RWPE2 (cell line): ENCODE measurements at regions not wholly inside any gene's neighbourhood (a gene's known extent, or its start where the extent isn't known, plus 50 kb on each side); places are given as distances from the start of the nearest gene placed in this dataset.

Experiments used
- ATAC-seq: fragments of 200-7000 bp; cut with Tn5 transposase; 3 replicates; pipeline ENCODE4 v1.9.1; 2021; ENCODE audit warnings: low read depth
- DNase-seq: peaks from one replicate; pipeline ENCODE4 v3.0.0-alpha.2; 2020; ENCODE audit warnings: low spot score
- H3K27ac ChIP-seq: fragments of 450-650 bp; 2 replicates; pipeline ENCODE4 v1.5.1; 2017; ENCODE audit warnings: mild to moderate bottlenecking; ENCODE audit not compliant: poor library complexity, severe bottlenecking
- H3K27me3 ChIP-seq: fragments of 250-450 bp; sonication (Bioruptor Pico); 2 replicates; pipeline ENCODE4 v1.5.1; 2021; ENCODE audit warnings: mild to moderate bottlenecking, moderate library complexity; ENCODE audit not compliant: insufficient read depth, poor library complexity, severe bottlenecking
- H3K36me3 ChIP-seq: fragments of 250-450 bp; sonication (Bioruptor Pico); 2 replicates; pipeline ENCODE4 v1.5.1; 2020; ENCODE audit warnings: low read depth, mild to moderate bottlenecking, moderate library complexity
- H3K4me1 ChIP-seq: fragments of 250-450 bp; sonication (Bioruptor Pico); 2 replicates; pipeline ENCODE4 v1.5.1; 2021; ENCODE audit warnings: mild to moderate bottlenecking, moderate library complexity; ENCODE audit not compliant: insufficient read depth, poor library complexity, severe bottlenecking
- H3K4me3 ChIP-seq: fragments of 250-450 bp; sonication (Bioruptor Pico); 2 replicates; pipeline ENCODE4 v1.5.1; 2021; ENCODE audit warnings: mild to moderate bottlenecking, moderate library complexity; ENCODE audit not compliant: severe bottlenecking
- H3K9me3 ChIP-seq: fragments of 250-450 bp; sonication (Bioruptor Pico); 2 replicates; pipeline ENCODE4 v1.5.1; 2021; ENCODE audit warnings: mild to moderate bottlenecking, moderate library complexity; ENCODE audit not compliant: severe bottlenecking
- CTCF ChIP-seq: fragments of 450-650 bp; IDR thresholded peaks from one replicate; pipeline ENCODE4 v1.5.1; 2017; ENCODE audit warnings: mild to moderate bottlenecking, moderate library complexity; ENCODE audit not compliant: poor library complexity, severe bottlenecking

GRCh38 chr14:39740454-39740853 lies 308.2 kb upstream of the FBXO33 start:
- ATAC-seq, result no peak; the same call in 2 of the 3 replicates
- no peaks in the 10 kb centered on the region for H3K4me1 ChIP-seq
- no peaks in the 10 kb centered on the region for H3K36me3 ChIP-seq
- H3K27me3 ChIP-seq, result no peaks in the 10 kb centered on the region
- DNase-seq, result no peak
- H3K27ac ChIP-seq, result no peak overlapping the region
- no peak for TF ChIP-seq CTCF
- no peaks in the 10 kb centered on the region for H3K9me3 ChIP-seq
- no peak overlapping the region for H3K4me3 ChIP-seq

DNA sequence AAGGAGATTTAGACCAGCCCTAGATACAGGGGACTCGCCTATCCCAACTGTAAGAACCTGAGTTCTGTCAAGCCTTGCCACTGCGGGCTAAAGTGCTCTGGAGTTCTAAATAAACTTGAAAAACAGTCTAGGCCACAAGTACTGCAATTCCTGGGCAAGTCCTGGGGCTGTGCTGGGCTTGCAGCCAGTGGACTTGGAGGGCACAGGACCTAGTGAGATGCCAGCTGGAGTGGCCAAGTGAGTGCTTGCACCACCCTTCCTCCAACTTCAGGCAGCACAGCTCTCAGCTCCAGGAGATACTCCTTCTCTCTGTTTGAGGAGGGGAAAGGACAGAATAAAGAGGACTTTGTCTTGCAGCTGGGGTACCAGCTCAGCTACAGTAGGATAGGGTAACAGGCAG lies 307.6 kb upstream of the FBXO33 start:
- DNase-seq (no peak), ATAC-seq (no peak)
- Histone ChIP-seq H3K27ac (no peak overlapping the region), H3K4me1 (no peaks in the 10 kb centered on the region), H3K36me3 (no peaks in the 10 kb centered on the region), H3K4me3 (no peak overlapping the region), H3K9me3 (no peaks in the 10 kb centered on the region), H3K27me3 (no peaks in the 10 kb centered on the region)
- TF ChIP-seq CTCF, result no peak

DNA sequence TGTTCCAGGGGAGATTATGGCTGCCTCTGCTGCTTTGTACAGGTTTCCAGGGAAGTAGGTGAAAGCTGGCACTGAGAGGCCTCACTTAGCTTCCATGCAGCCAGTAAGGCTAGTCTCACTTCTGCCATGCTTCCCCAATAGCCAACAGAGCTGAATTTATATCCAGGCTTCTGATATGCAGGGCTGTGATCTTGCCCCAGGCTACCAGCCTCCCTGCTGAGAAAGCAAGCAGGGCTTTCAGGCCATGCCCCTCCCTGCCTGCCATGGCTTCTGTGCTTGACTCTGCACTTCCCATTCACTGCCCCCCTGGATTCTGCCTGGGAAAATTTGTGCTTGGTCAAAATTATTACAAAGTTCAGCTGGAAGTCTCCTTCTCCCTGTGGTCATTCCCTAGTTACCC lies 302.1 kb upstream of the FBXO33 start:
- H3K4me3 ChIP-seq, result no peak overlapping the region
- H3K9me3 ChIP-seq, result no peaks in the 10 kb centered on the region
- H3K4me1 ChIP-seq, result no peaks in the 10 kb centered on the region
- no peak overlapping the region for H3K27ac ChIP-seq
- TF ChIP-seq CTCF, result no peak
- H3K36me3 ChIP-seq, result no peaks in the 10 kb centered on the region
- ATAC-seq (no peak), DNase-seq (peak; percentile 38)
- peaks cover 3% of the 10 kb centered on the region for H3K27me3 ChIP-seq

DNA sequence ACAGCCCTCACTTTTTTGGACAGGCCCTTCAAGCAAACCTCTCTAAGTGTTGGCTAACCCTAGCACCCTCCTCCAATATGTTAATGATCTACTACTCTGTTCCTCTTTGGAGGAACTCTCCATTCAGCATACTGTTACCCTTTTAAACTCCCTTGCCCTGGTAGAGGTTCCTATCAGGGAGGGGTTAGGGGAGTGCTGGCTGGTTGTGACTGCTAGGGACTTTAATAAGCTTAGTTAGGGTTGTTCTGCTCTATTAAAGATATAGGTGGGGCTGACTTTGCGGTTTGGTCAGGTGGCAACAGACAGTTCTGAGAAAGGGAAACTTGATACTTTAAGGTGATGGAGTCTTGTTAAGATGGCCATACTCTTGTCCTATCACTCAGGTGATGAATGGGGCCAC lies 301.5 kb upstream of the FBXO33 start:
- ATAC-seq, result no peak
- Histone ChIP-seq H3K9me3 (no peaks in the 10 kb centered on the region), H3K4me1 (no peaks in the 10 kb centered on the region), H3K27ac (no peak overlapping the region), H3K27me3 (peaks cover 3% of the 10 kb centered on the region), H3K4me3 (no peak overlapping the region), H3K36me3 (no peaks in the 10 kb centered on the region)
- no peak for TF ChIP-seq CTCF
- DNase-seq, result no peak

- H3K4me1 ChIP-seq, result no peaks in the 10 kb centered on the region
- H3K36me3 ChIP-seq, result no peaks in the 10 kb centered on the region
- no peaks in the 10 kb centered on the region for H3K9me3 ChIP-seq
- H3K27me3 ChIP-seq, result peaks cover 12% of the 10 kb centered on the region
- DNase-seq (no peak), ATAC-seq (no peak)
- peak; percentile 34 for TF ChIP-seq CTCF
- H3K4me3 ChIP-seq, result no peak overlapping the region
- H3K27ac ChIP-seq, result no peak overlapping the region
These were observed 299.7 kb upstream of the FBXO33 start for GRCh38 chr14:39731912-39732311.
